ENCODE measurements at regions not wholly inside any gene's neighbourhood (a gene's known extent, or its start where the extent isn't known, plus 50 kb on each side); places are given as distances from the start of the nearest gene placed in this dataset.

DNA sequence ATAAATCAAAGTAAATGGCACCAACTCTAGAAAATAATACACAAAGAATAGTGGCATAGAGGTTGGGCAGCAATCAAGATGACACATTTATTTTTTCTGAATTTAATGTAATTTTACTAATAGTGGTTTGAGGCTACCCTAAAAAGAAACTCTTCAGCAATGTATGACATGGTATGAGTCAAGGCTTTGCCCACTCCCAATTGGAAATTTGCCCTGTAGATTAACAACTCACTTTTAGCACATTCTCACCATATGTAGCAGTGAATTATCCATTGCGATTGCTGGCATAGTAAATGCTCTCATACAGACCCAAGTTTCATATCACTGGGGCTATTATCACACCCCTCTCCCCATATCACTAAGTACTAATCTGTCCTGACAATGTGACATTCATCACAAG is 832.1 kb upstream of the ZNF608 start:
- POLR2A ChIA-PET = no interaction called here
- Histone ChIP-seq H3K27ac (no peak overlapping the region), H3K4me2 (no peak overlapping the region), H3K9me3 (no peaks in the 10 kb centered on the region), H3K4me3 (no peak overlapping the region), H3K4me1 (no peaks in the 10 kb centered on the region)
- FAIRE-seq = no peak
- no peak for TF ChIP-seq KDM1A (IDR thresholded peaks at IDR 0.05; ENCODE audit: low read depth)
- TF ChIP-seq, protein P1, sequence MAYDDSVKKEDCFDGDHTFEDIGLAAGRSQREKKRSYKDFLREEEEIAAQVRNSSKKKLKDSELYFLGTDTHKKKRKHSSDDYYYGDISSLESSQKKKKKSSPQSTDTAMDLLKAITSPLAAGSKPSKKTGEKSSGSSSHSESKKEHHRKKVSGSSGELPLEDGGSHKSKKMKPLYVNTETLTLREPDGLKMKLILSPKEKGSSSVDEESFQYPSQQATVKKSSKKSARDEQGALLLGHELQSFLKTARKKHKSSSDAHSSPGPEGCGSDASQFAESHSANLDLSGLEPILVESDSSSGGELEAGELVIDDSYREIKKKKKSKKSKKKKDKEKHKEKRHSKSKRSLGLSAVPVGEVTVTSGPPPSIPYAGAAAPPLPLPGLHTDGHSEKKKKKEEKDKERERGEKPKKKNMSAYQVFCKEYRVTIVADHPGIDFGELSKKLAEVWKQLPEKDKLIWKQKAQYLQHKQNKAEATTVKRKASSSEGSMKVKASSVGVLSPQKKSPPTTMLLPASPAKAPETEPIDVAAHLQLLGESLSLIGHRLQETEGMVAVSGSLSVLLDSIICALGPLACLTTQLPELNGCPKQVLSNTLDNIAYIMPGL (CRISPR knock-in tag; IDR thresholded peaks at IDR 0.05; ENCODE audit: borderline replicate concordance) = no peak
- TF ChIP-seq, protein P2, sequence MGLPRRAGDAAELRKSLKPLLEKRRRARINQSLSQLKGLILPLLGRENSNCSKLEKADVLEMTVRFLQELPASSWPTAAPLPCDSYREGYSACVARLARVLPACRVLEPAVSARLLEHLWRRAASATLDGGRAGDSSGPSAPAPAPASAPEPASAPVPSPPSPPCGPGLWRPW (IDR thresholded peaks at IDR 0.05) = no peak
- TF ChIP-seq RAD21 (conservative IDR thresholded peaks at IDR 0.05 in 1 of 2, IDR thresholded peaks at IDR 0.05 in 1 of 2) = no peak
- TF ChIP-seq SREBF2 (IDR thresholded peaks at IDR 0.05) = no peak
- TF ChIP-seq ZC3H11A (IDR thresholded peaks at IDR 0.05) = no peak
- TF ChIP-seq SMC3 (IDR thresholded peaks at IDR 0.05) = no peak
- TF ChIP-seq EP300 (IDR thresholded peaks at IDR 0.05) = no peak
- 75% methylated on average over 1 of the region's 1 CpG for WGBS (ENCODE audit: missing lambda C conversion rate)
- no peak for ATAC-seq
- CTCF ChIA-PET = no interaction called here
- no peak for DNase-seq (ENCODE audit: low read depth in 1 of 2, low spot score in 1 of 2)

DNA sequence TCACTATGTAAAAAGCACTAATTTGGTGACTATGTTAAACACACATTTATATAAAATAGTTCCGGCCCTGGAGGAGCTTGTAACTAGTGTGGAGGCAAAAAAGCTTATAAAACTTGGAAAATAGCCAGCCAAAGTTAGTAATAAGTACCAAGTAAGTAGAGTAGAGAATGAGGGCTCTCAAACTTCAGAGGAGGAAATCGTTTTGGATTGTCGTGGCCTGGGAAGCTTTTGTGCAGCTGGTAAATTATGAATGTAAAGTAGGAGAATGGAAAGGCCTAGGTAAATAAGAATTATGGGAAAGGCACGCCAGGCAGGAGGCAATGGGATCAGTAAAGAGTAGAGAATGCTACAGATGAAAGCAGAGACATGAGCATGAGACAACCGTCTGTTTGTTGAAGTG is 832.7 kb upstream of the ZNF608 start:
- no peak for TF ChIP-seq HOXA7 (CRISPR knock-in tag; IDR thresholded peaks at IDR 0.05)
- TF ChIP-seq NFE2L2 (conservative IDR thresholded peaks at IDR 0.05; ENCODE audit: low read length) = no peak
- TF ChIP-seq HDAC2 (IDR thresholded peaks at IDR 0.05) = no peak
- TF ChIP-seq, protein P1 (CRISPR knock-in tag; IDR thresholded peaks at IDR 0.05; ENCODE audit: borderline replicate concordance) = no peak
- TF ChIP-seq, protein P3, sequence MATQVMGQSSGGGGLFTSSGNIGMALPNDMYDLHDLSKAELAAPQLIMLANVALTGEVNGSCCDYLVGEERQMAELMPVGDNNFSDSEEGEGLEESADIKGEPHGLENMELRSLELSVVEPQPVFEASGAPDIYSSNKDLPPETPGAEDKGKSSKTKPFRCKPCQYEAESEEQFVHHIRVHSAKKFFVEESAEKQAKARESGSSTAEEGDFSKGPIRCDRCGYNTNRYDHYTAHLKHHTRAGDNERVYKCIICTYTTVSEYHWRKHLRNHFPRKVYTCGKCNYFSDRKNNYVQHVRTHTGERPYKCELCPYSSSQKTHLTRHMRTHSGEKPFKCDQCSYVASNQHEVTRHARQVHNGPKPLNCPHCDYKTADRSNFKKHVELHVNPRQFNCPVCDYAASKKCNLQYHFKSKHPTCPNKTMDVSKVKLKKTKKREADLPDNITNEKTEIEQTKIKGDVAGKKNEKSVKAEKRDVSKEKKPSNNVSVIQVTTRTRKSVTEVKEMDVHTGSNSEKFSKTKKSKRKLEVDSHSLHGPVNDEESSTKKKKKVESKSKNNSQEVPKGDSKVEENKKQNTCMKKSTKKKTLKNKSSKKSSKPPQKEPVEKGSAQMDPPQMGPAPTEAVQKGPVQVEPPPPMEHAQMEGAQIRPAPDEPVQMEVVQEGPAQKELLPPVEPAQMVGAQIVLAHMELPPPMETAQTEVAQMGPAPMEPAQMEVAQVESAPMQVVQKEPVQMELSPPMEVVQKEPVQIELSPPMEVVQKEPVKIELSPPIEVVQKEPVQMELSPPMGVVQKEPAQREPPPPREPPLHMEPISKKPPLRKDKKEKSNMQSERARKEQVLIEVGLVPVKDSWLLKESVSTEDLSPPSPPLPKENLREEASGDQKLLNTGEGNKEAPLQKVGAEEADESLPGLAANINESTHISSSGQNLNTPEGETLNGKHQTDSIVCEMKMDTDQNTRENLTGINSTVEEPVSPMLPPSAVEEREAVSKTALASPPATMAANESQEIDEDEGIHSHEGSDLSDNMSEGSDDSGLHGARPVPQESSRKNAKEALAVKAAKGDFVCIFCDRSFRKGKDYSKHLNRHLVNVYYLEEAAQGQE (IDR thresholded peaks at IDR 0.05) = no peak
- no peak for TF ChIP-seq CHD2 (IDR thresholded peaks at IDR 0.05; ENCODE audit: low read length, partially characterized antibody)
- no peak for TF ChIP-seq EHF (CRISPR knock-in tag; IDR thresholded peaks at IDR 0.05)
- no peak for TF ChIP-seq JUN (IDR thresholded peaks at IDR 0.05)
- TF ChIP-seq KDM1A (IDR thresholded peaks at IDR 0.05; ENCODE audit: low read depth) = no peak
- TF ChIP-seq, protein P4, sequence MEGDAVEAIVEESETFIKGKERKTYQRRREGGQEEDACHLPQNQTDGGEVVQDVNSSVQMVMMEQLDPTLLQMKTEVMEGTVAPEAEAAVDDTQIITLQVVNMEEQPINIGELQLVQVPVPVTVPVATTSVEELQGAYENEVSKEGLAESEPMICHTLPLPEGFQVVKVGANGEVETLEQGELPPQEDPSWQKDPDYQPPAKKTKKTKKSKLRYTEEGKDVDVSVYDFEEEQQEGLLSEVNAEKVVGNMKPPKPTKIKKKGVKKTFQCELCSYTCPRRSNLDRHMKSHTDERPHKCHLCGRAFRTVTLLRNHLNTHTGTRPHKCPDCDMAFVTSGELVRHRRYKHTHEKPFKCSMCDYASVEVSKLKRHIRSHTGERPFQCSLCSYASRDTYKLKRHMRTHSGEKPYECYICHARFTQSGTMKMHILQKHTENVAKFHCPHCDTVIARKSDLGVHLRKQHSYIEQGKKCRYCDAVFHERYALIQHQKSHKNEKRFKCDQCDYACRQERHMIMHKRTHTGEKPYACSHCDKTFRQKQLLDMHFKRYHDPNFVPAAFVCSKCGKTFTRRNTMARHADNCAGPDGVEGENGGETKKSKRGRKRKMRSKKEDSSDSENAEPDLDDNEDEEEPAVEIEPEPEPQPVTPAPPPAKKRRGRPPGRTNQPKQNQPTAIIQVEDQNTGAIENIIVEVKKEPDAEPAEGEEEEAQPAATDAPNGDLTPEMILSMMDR (IDR thresholded peaks at IDR 0.05) = no peak
- no peak for TF ChIP-seq ZFP36 (IDR thresholded peaks at IDR 0.05; ENCODE audit: borderline replicate concordance, partially characterized antibody)
- TF ChIP-seq CHD4 (IDR thresholded peaks at IDR 0.05; ENCODE audit: borderline replicate concordance) = no peak
- no peak for TF ChIP-seq SMC3 (IDR thresholded peaks at IDR 0.05)
- TF ChIP-seq HOXB5 (CRISPR knock-in tag; IDR thresholded peaks at IDR 0.05) = no peak
- no peak for TF ChIP-seq FOSL2 (IDR thresholded peaks at IDR 0.05)
- no peak for TF ChIP-seq FOSL2 (CRISPR knock-in tag; IDR thresholded peaks at IDR 0.05)
- no peak for TF ChIP-seq ZNF302 (CRISPR knock-in tag; IDR thresholded peaks at IDR 0.05)
- TF ChIP-seq POLR2AphosphoS2 (conservative IDR thresholded peaks at IDR 0.05; ENCODE audit: low read length) = no peak
- CTCF ChIA-PET = no interaction called here
- Histone ChIP-seq H3K4me1 (no peaks in the 10 kb centered on the region), H3K27ac (no peak overlapping the region), H3K4me2 (no peak overlapping the region), H3K4me3 (no peak overlapping the region), H3K9me3 (no peaks in the 10 kb centered on the region)
- FAIRE-seq = no peak
- ATAC-seq = no peak
- POLR2A ChIA-PET = no interaction called here
- WGBS (ENCODE audit: missing lambda C conversion rate) = 29% methylated on average over 5 of the region's 5 CpGs
- no peak for DNase-seq (ENCODE audit: low read depth in 1 of 2, low spot score in 1 of 2)
